A673 (cell line): ENCODE measurements at regions not wholly inside any gene's neighbourhood (a gene's known extent, or its start where the extent isn't known, plus 50 kb on each side); places are given as distances from the start of the nearest gene placed in this dataset.
"Not testable (repeated sequence)": the region's sequence is repeated elsewhere in the genome, so short reads cannot be mapped to it uniquely, and the experiment has no call there.

Experiments
- BruUV-seq: library from RNA; stranded (reverse); fragments of 400-500 nt; replicated peaks from 2 replicates; lab custom pipeline; 2021; lab: Mats Ljungman, UMichigan
- CTCF ChIA-PET: fragments of 300-600 bp; sonication (Branson Sonifier 250); formaldehyde crosslinking; loops from one replicate; lab custom pipeline; 2022; ENCODE audit warnings: antibody characterized with exemption; lab: Charles Lee
- POLR2A ChIA-PET: fragments of 300-600 bp; sonication (Branson Sonifier 250); formaldehyde crosslinking; loops from one replicate; lab custom pipeline; 2022; ENCODE audit warnings: antibody characterized with exemption; ENCODE audit not compliant: low non-redundant PET; lab: Charles Lee
- DNase-seq: peaks from one replicate; pipeline ENCODE4 v3.0.0-alpha.2; 2015; ENCODE audit warnings: low spot score
- H3K27ac ChIP-seq: fragments of 200-600 bp; sonication (generic); 2 replicates; pipeline ENCODE4 v1.5.1; 2016; ENCODE audit warnings: mixed run types, low read depth, mild to moderate bottlenecking, mixed read lengths, antibody characterized with exemption, low read length; ENCODE audit not compliant: poor library complexity, severe bottlenecking
- H3K27me3 ChIP-seq: fragments of 200-600 bp; sonication (generic); replicated peaks from 2 replicates; pipeline ENCODE4 v1.6.1; 2017; ENCODE audit warnings: mixed run types, low read depth, mild to moderate bottlenecking, mixed read lengths, antibody characterized with exemption, low read length; ENCODE audit not compliant: insufficient read depth, poor library complexity
- H3K36me3 ChIP-seq: fragments of 200-600 bp; sonication (generic); 2 replicates; pipeline ENCODE4 v1.6.1; 2016; ENCODE audit warnings: mixed run types, mild to moderate bottlenecking, mixed read lengths, antibody characterized with exemption, low read length; ENCODE audit not compliant: insufficient read depth, poor library complexity, severe bottlenecking
- H3K4me1 ChIP-seq: fragments of 200-600 bp; sonication (generic); 2 replicates; pipeline ENCODE4 v1.6.1; 2017; ENCODE audit warnings: mixed run types, mild to moderate bottlenecking, mixed read lengths, antibody characterized with exemption, low read length; ENCODE audit not compliant: insufficient read depth, poor library complexity, severe bottlenecking
- H3K4me3 ChIP-seq: fragments of 200-600 bp; sonication (generic); 2 replicates; pipeline ENCODE4 v1.5.1; 2016; ENCODE audit warnings: low read depth, mixed run types, mild to moderate bottlenecking, mixed read lengths, low read length; ENCODE audit not compliant: poor library complexity, severe bottlenecking
- H3K9me3 ChIP-seq: fragments of 200-600 bp; sonication (generic); 2 replicates; pipeline ENCODE4 v1.6.1; 2016; ENCODE audit warnings: mixed run types, low read depth, mild to moderate bottlenecking, mixed read lengths, antibody characterized with exemption, low read length; ENCODE audit not compliant: poor library complexity, severe bottlenecking
- CTCF ChIP-seq: fragments of 300-800, 200-600 bp; sonication (generic); conservative IDR thresholded peaks from 2 replicates; pipeline ENCODE4 v1.5.1; 2017; ENCODE audit warnings: low read depth, mild to moderate bottlenecking, antibody characterized with exemption, low read length, moderate library complexity, mixed read lengths
- EZH2 ChIP-seq: fragments of 200-600 bp; sonication (generic); IDR thresholded peaks from 2 replicates; pipeline ENCODE4 v1.6.1; 2017; ENCODE audit warnings: borderline replicate concordance, low read depth, mild to moderate bottlenecking, mixed read lengths, antibody characterized with exemption, low read length; ENCODE audit not compliant: poor library complexity, severe bottlenecking
- intact Hi-C: fragments of 100-400 bp; cut with micrococcal nuclease; formaldehyde crosslinking; loops from one replicate; pipeline ENCODE4 v1.10.0; 2022; ENCODE audit not compliant: unreplicated experiment

GRCh38 chr22:48065892-48066291, 1303.4 kb downstream of the TBC1D22A start:
- TF ChIP-seq EZH2 (no peak), CTCF (no peak)
- H3K36me3 ChIP-seq: no peaks in the 10 kb centered on the region
- no peaks in the 10 kb centered on the region for H3K4me1 ChIP-seq
- H3K9me3 ChIP-seq: no peaks in the 10 kb centered on the region
- no peak for DNase-seq
- H3K27ac ChIP-seq: no peak overlapping the region
- no TSS peak for BruUV-seq
- ChIA-PET POLR2A (no interaction called here), CTCF (no interaction called here)
- intact Hi-C loops: no loop called here
- H3K4me3 ChIP-seq: no peak overlapping the region
- peaks cover 4% of the 10 kb centered on the region for H3K27me3 ChIP-seq

- H3K9me3 ChIP-seq: no peaks in the 10 kb centered on the region
- no TSS peak for BruUV-seq
- H3K4me3 ChIP-seq: no peak overlapping the region
- no peak for TF ChIP-seq EZH2
- no peak for TF ChIP-seq CTCF
- no peak overlapping the region for H3K27ac ChIP-seq
- no peaks in the 10 kb centered on the region for H3K36me3 ChIP-seq
- ChIA-PET POLR2A (no interaction called here), CTCF (no interaction called here)
- intact Hi-C loops: no loop called here
- peaks cover 6% of the 10 kb centered on the region for H3K27me3 ChIP-seq
- no peak for DNase-seq
- H3K4me1 ChIP-seq: no peaks in the 10 kb centered on the region
Observed at GRCh38 chr22:48061726-48062125, 1299.3 kb downstream of the TBC1D22A start.

GRCh38 chr22:48060266-48060665, 1297.8 kb downstream of the TBC1D22A start:
- Histone ChIP-seq H3K9me3 (no peaks in the 10 kb centered on the region), H3K4me1 (no peaks in the 10 kb centered on the region), H3K27ac (no peak overlapping the region), H3K27me3 (peaks cover 12% of the 10 kb centered on the region), H3K36me3 (no peaks in the 10 kb centered on the region), H3K4me3 (no peak overlapping the region)
- POLR2A ChIA-PET: interaction anchor here (0.6 kb wide), 1 partner anchor 13 kb away, joined by 5 read pairs; no protein-coding TSS in a partner anchor
- no peak for DNase-seq
- BruUV-seq: no TSS peak
- CTCF ChIA-PET: no interaction called here
- TF ChIP-seq CTCF (no peak), EZH2 (no peak)
- intact Hi-C loops: no loop called here

GRCh38 chr22:48059521-48059920, 1297.1 kb downstream of the TBC1D22A start:
- H3K36me3 ChIP-seq, BruUV-seq, H3K4me3 ChIP-seq, CTCF ChIA-PET, H3K4me1 ChIP-seq, H3K27ac ChIP-seq, POLR2A ChIA-PET, intact Hi-C loops, DNase-seq, H3K9me3 ChIP-seq: not testable (repeated sequence)
- peaks cover 12% of the 10 kb centered on the region for H3K27me3 ChIP-seq
